ENCODE measurements at regions not wholly inside any gene's neighbourhood (a gene's known extent, or its start where the extent isn't known, plus 50 kb on each side); places are given as distances from the start of the nearest gene placed in this dataset.

DNA sequence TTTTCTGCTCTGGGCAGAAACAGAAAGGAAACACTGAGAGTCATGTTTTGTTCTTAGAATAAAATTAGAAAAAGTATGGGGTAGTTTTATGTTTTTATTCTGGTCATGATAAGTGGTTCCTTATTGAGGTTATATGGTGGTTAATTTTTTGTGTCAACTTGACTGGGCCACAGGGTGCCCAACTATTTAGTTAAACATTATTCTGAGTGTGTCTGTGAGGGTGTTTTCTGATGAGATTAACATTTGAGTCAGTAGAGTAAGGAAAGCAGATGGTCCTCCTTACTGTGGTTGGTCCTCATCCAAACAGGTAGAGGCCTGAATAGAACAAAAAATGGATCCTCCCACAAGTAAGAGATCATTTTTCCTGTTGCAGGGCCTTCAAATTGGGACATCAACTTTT lies 98.9 kb downstream of the C3orf38 start:
- Histone ChIP-seq H2AFZ (ENCODE audit: low read depth, low read length) (no peak overlapping the region), H3K27me3 (ENCODE audit: insufficient read depth, low read length) (no peaks in the 10 kb centered on the region), H3K9me3 (ENCODE audit: low read length) (no peaks in the 10 kb centered on the region)

DNA sequence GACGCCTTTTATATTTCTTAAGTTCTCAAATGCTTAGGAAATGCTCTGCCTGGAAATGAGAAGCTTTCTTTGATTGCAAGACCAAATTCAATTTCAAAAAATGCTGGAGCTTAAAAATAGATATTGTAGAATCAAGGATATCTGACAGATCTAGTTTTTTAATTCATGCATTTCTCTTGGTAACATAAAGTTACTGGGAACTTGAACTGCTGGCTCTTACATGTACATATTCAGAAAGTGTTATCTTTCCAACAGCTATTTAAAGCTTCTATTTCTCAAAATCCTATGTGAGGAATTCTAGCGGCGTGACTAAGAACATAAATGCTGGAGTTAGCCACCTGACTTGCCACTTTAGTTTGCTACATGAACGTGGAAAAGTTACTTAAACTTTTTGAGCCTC lies 109.3 kb downstream of the C3orf38 start:
- Histone ChIP-seq H3K9me3 (ENCODE audit: low read length) (no peaks in the 10 kb centered on the region), H3K36me3 (ENCODE audit: insufficient read depth, low read length) (no peaks in the 10 kb centered on the region), H3K4me1 (ENCODE audit: insufficient read depth, low read length) (no peaks in the 10 kb centered on the region), H3K27me3 (ENCODE audit: insufficient read depth, low read length) (no peaks in the 10 kb centered on the region), H3K4me3 (ENCODE audit: low read length) (no peak overlapping the region), H2AFZ (ENCODE audit: low read depth, low read length) (no peak overlapping the region)

More for the DNA sequence above, 98.9 kb downstream of the C3orf38 start:
- Histone ChIP-seq H3K4me3 (ENCODE audit: low read length) (no peak overlapping the region), H3K4me1 (ENCODE audit: insufficient read depth, low read length) (no peaks in the 10 kb centered on the region), H3K36me3 (ENCODE audit: insufficient read depth, low read length) (no peaks in the 10 kb centered on the region)

DNA sequence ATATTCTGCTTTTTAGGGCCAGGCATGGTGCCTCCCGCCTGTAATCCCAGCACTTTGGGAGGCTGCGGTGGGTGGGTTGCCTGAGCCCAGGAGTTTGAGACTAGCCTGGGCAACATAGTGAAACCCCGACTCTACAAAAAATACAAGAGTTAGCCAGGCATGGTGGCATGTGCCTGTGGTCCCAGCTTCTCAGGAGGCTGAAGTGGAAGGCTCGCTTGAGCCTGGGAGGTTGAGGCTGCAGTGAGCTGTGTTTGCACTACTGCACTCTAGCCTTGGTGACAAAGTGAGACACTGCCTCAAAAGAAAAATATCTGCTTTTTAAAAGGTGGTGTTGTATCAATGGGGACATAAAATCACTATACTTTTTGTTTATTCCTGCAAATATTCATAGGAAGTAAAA lies 112.8 kb downstream of the C3orf38 start:
- H2AFZ ChIP-seq (ENCODE audit: low read depth, low read length) = no peak overlapping the region
- H3K9me3 ChIP-seq (ENCODE audit: low read length) = no peaks in the 10 kb centered on the region
- no peaks in the 10 kb centered on the region for H3K4me1 ChIP-seq (ENCODE audit: insufficient read depth, low read length)
- H3K27me3 ChIP-seq (ENCODE audit: insufficient read depth, low read length) = no peaks in the 10 kb centered on the region
- H3K36me3 ChIP-seq (ENCODE audit: insufficient read depth, low read length) = no peaks in the 10 kb centered on the region
- H3K4me3 ChIP-seq (ENCODE audit: low read length) = no peak overlapping the region

DNA sequence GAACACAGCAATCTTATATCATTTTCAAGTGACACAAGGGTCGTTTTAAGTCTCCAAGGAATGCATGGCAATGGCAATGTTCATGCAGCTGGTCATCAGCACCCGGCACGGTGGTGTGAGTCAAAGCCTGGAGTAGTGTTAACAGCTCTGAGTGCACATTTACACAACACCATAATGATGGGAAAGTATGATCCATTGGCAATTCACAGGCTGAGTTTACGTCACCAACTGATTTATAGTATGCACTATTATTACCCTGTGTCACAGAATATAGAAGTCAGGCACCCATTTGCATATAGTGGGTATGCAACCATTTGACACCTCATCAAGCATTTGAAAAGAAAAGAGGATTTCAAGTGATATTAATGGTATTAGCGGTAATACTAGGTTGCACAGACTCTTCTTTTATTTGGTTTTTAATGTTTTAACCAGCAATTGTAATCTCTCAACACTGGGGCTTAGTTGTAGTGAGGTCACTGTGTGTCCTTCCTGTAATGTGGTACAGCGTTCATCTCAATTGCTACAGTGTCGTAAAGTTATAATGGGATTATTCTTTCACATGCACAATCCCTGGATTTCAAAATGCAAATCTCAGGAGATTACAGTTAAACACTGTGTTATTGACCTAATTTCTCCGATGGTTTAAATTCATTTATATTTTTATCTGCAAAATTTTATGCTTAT lies 113.8 kb downstream of the C3orf38 start:
- Histone ChIP-seq H3K9me3 (ENCODE audit: low read length) (no peaks in the 10 kb centered on the region), H3K36me3 (ENCODE audit: insufficient read depth, low read length) (no peaks in the 10 kb centered on the region), H3K27me3 (ENCODE audit: insufficient read depth, low read length) (no peaks in the 10 kb centered on the region), H3K4me1 (ENCODE audit: insufficient read depth, low read length) (no peaks in the 10 kb centered on the region), H3K4me3 (ENCODE audit: low read length) (no peak overlapping the region), H2AFZ (ENCODE audit: low read depth, low read length) (no peak overlapping the region)

DNA sequence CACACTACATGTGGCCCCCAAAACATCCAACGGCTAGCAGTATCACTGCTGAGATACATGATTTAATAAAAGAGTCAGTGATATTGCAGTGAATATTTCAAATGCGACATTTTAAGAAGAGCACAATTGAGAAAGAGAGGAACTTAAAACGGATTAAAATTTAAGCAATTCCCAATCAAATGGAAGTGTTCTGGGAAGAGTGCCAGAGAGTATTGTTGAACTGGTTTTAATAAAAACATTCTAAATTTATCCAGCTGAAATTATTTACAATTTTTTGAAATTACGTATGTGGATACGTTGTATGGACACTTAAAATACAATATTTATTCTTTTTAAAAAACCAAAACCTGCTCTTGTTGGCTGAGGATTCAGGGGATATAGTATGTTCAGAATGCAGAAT lies 117.7 kb downstream of the C3orf38 start:
- no peaks in the 10 kb centered on the region for H3K4me1 ChIP-seq (ENCODE audit: insufficient read depth, low read length)
- no peaks in the 10 kb centered on the region for H3K9me3 ChIP-seq (ENCODE audit: low read length)
- no peak overlapping the region for H2AFZ ChIP-seq (ENCODE audit: low read depth, low read length)
- no peaks in the 10 kb centered on the region for H3K36me3 ChIP-seq (ENCODE audit: insufficient read depth, low read length)
- H3K27me3 ChIP-seq (ENCODE audit: insufficient read depth, low read length) = no peaks in the 10 kb centered on the region
- no peak overlapping the region for H3K4me3 ChIP-seq (ENCODE audit: low read length)

DNA sequence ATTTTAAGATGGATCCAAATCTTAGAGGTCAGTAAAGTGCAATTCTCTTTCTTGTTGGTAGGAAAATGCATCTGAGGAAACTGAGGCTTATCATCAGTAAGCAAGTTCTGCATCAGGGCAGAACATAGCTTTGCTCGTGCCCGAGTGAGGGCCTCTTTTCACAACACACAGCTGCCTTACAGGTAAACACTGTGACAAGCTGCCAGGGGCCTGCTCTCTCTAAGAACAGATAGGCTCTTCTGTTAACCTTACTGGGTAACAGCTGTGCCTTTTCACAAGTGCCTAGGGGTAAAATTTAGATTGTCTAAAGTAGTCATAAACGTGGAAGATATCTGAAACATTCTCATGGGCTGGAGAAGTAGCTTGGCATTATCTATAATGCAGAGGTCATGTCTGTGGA lies 118.1 kb downstream of the C3orf38 start:
- no peak overlapping the region for H3K4me3 ChIP-seq (ENCODE audit: low read length)
- H3K4me1 ChIP-seq (ENCODE audit: insufficient read depth, low read length) = no peaks in the 10 kb centered on the region
- H3K9me3 ChIP-seq (ENCODE audit: low read length) = no peaks in the 10 kb centered on the region
- no peaks in the 10 kb centered on the region for H3K36me3 ChIP-seq (ENCODE audit: insufficient read depth, low read length)
- H2AFZ ChIP-seq (ENCODE audit: low read depth, low read length) = no peak overlapping the region
- no peaks in the 10 kb centered on the region for H3K27me3 ChIP-seq (ENCODE audit: insufficient read depth, low read length)

DNA sequence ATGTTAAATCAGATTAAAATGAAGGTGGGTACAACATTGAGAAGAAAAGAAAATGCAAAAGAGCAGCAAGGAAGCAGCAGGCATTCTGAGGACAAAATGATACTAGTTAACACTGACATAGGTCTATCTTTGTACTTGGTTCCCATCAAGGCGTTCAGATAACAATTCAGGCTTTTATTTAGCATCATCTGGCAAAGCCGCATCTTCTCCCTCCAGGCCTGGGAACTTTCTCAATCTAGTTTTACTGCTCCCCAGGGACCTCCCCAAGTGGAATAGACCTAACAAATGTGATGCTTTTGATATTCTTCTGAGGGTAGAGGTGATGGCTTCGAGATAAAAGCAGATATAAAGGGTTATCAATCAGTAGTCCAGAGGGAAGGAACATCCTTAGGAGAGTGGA lies 130.6 kb downstream of the C3orf38 start:
- Histone ChIP-seq H3K36me3 (ENCODE audit: insufficient read depth, low read length) (no peaks in the 10 kb centered on the region), H3K4me3 (ENCODE audit: low read length) (no peak overlapping the region), H3K4me1 (ENCODE audit: insufficient read depth, low read length) (peaks cover 2% of the 10 kb centered on the region), H3K27me3 (ENCODE audit: insufficient read depth, low read length) (no peaks in the 10 kb centered on the region), H3K9me3 (ENCODE audit: low read length) (no peaks in the 10 kb centered on the region), H2AFZ (ENCODE audit: low read depth, low read length) (no peak overlapping the region)

DNA sequence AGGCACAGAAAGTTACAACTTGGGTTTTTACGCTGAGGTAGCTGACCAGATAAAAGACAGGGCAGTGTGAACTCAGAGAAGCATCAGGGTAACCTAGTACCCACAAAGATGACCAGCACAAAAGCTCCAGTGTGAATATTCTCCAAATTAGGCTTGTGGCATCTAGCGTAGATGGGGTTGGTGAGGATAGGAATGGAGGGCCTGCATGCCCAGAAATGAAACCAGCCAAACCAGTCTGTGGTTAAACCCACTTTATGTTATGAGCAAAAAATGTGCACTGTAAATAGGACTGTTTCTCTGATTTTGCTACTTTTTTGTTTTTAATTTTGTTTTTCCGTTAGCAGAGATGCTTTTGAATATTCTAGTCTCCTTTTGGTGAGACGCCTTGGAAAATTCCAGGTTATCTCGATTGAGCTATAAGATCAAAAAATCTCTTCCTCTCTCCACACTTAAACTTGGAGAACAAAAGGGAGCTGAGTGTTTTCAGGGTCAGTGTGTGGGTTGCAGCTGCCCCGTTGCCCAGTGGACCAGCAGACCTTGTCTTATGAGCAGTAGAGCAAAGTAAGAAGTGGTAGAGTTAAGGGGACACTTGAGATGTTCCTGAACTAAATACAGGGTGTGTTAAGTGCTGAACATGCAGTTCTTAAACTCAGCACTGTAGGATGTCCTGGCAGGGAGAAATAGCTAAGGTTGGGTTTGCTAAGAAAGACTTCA lies 132.9 kb downstream of the C3orf38 start:
- Histone ChIP-seq H3K4me3 (ENCODE audit: low read length) (no peak overlapping the region), H3K9me3 (ENCODE audit: low read length) (no peaks in the 10 kb centered on the region), H3K4me1 (ENCODE audit: insufficient read depth, low read length) (no peaks in the 10 kb centered on the region), H2AFZ (ENCODE audit: low read depth, low read length) (no peak overlapping the region), H3K27me3 (ENCODE audit: insufficient read depth, low read length) (no peaks in the 10 kb centered on the region), H3K36me3 (ENCODE audit: insufficient read depth, low read length) (no peaks in the 10 kb centered on the region)

DNA sequence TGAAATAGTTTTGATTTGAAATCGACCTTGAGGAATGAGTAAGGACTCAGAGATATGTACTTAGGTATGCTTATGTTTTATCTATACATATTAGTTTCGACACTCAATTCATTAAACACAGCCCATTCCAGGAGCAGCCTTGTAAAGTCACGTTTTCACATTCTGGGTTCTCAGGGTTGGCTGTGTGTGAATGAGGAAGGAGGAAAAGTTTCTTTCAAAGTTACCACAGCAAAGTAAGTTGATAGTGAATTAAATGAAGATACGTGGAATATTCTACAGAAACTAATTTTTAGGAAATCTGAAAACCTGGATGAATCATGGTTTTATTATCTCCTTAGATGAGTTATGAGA lies 133.5 kb downstream of the C3orf38 start:
- Histone ChIP-seq H3K4me3 (ENCODE audit: low read length) (no peak overlapping the region), H3K36me3 (ENCODE audit: insufficient read depth, low read length) (no peaks in the 10 kb centered on the region), H3K27me3 (ENCODE audit: insufficient read depth, low read length) (no peaks in the 10 kb centered on the region), H2AFZ (ENCODE audit: low read depth, low read length) (no peak overlapping the region), H3K9me3 (ENCODE audit: low read length) (no peaks in the 10 kb centered on the region), H3K4me1 (ENCODE audit: insufficient read depth, low read length) (no peaks in the 10 kb centered on the region)

DNA sequence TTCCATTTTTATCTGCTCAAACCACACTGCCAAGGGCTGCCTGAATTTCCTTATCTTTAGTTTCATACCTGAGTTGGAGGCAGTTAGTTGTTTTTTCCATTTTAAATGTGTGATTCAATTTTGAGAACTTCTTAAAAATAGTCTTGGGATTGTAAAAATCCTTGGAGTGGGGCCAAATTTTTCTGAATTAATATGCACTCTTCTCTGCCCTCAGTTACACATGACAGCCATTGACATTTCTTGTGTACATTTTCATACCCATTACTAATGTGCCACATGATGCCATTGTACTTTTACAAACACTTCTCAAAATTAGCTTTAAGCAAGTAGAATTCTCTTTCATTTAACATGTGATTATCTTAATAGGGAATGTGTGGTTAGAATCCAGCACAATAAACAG lies 141.7 kb downstream of the C3orf38 start:
- no peaks in the 10 kb centered on the region for H3K4me1 ChIP-seq (ENCODE audit: insufficient read depth, low read length)
- H2AFZ ChIP-seq (ENCODE audit: low read depth, low read length) = no peak overlapping the region
- no peaks in the 10 kb centered on the region for H3K27me3 ChIP-seq (ENCODE audit: insufficient read depth, low read length)
- H3K36me3 ChIP-seq (ENCODE audit: insufficient read depth, low read length) = no peaks in the 10 kb centered on the region
- no peaks in the 10 kb centered on the region for H3K9me3 ChIP-seq (ENCODE audit: low read length)
- no peak overlapping the region for H3K4me3 ChIP-seq (ENCODE audit: low read length)

DNA sequence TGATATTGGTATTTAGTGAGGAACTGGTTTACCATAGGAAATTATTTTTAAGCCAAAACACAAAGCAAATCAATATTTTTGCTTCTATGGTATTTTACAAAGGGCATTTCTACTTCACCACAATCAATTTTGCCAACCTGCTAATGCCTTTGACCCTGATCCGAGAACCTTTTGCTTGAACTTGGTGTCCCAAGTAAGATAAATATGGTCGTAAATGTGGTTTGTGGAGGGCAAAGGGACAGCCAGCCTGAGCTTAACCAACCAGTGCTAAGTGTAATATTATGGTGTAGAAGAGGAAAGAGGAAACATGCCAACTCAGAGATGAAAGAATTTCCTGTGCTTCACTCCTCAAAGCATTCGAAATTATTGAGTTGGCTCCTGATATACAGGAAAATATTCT lies 148.4 kb downstream of the C3orf38 start:
- Histone ChIP-seq H3K9me3 (ENCODE audit: low read length) (peaks cover under 1% of the 10 kb centered on the region), H2AFZ (ENCODE audit: low read depth, low read length) (no peak overlapping the region), H3K27me3 (ENCODE audit: insufficient read depth, low read length) (no peaks in the 10 kb centered on the region), H3K4me3 (ENCODE audit: low read length) (no peak overlapping the region), H3K36me3 (ENCODE audit: insufficient read depth, low read length) (no peaks in the 10 kb centered on the region), H3K4me1 (ENCODE audit: insufficient read depth, low read length) (no peaks in the 10 kb centered on the region)

DNA sequence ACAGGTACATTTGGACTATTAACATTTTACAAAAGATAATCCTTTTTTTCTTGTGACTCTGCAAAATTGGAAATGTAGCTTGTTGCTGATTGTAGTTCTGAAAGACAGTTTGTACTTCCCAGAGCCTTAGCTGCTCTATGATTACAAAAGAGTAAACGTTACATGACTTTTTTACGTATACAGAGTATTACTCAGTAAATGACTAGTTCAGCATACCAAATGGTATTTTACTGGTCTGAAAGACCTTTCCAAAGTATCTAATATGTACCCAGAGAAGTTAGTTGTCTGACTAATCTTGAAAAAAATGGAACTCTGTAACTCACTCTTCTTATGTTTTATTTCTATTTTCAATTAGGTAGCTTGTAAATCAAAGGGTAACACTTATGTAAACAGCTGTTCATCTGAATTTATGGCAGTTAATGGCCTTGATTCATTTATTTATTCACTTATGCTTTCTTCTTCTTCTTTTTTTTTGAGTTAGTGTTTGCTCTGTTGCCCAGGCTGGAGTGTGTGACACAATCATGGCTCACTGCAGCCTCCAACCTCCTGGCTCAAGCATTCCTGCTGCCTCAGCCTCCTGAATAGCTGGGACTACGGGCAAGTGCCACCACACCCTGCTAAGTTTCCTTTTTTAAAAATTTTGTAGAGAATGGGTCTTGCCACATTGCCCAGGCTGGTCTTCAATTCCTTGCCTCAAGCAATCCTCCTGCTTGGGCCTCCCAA lies 151.7 kb downstream of the C3orf38 start:
- Histone ChIP-seq H3K4me3 (ENCODE audit: low read length) (no peak overlapping the region), H3K27me3 (ENCODE audit: insufficient read depth, low read length) (no peaks in the 10 kb centered on the region), H3K4me1 (ENCODE audit: insufficient read depth, low read length) (no peaks in the 10 kb centered on the region), H3K9me3 (ENCODE audit: low read length) (peaks cover 2% of the 10 kb centered on the region), H3K36me3 (ENCODE audit: insufficient read depth, low read length) (no peaks in the 10 kb centered on the region), H2AFZ (ENCODE audit: low read depth, low read length) (no peak overlapping the region)

DNA sequence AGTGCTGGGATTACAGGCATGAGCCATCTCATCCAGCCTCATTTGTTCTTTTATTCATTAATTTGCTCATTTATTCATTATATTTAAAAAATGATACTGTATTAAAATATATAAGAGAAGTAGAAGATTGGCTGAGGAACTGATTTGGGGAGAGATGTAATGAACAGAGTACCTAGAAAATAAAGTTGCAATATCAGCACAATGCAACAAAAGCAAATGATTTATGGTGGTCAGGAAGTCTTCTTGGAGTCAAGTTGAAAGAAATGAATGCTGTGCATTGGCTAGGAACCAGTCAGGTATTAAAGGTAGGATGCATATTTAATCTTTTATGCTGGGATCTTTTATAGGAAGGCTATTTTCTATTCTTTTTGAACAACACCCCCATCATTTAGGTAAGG lies 152.2 kb downstream of the C3orf38 start:
- Histone ChIP-seq H2AFZ (ENCODE audit: low read depth, low read length) (no peak overlapping the region), H3K9me3 (ENCODE audit: low read length) (peaks cover 2% of the 10 kb centered on the region), H3K36me3 (ENCODE audit: insufficient read depth, low read length) (no peaks in the 10 kb centered on the region), H3K4me1 (ENCODE audit: insufficient read depth, low read length) (no peaks in the 10 kb centered on the region), H3K4me3 (ENCODE audit: low read length) (no peak overlapping the region), H3K27me3 (ENCODE audit: insufficient read depth, low read length) (no peaks in the 10 kb centered on the region)
